ENCODE measurements at regions not wholly inside any gene's neighbourhood (a gene's known extent, or its start where the extent isn't known, plus 50 kb on each side); places are given as distances from the start of the nearest gene placed in this dataset.
"Not testable (repeated sequence)": the region's sequence is repeated elsewhere in the genome, so short reads cannot be mapped to it uniquely, and the experiment has no call there.

GRCh38 chr2:125216321-125216720 lies 1191.2 kb downstream of the CNTNAP5 start:
- intact Hi-C loops (cut with micrococcal nuclease) = no loop called here

DNA sequence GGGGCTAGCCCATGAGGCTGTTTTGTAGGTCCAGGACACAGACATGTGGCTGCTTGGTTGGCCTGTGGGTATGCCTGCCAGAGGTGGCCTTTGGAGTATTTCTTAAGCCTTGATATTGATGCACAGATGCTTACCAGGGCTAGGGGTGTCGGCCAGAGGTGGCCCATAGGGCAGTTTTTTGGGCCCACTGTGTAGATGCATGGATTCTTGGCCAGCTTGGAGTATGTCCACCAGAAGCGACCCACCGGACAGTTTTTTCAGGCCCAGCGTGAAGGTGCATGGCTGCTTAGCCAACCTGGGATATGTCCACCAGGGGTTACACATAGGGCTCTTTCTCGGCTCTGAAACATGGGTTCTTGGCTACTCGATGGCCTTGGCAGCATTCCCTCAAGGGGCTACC lies 1199.1 kb downstream of the CNTNAP5 start:
- intact Hi-C loops (cut with micrococcal nuclease) = no loop called here

DNA sequence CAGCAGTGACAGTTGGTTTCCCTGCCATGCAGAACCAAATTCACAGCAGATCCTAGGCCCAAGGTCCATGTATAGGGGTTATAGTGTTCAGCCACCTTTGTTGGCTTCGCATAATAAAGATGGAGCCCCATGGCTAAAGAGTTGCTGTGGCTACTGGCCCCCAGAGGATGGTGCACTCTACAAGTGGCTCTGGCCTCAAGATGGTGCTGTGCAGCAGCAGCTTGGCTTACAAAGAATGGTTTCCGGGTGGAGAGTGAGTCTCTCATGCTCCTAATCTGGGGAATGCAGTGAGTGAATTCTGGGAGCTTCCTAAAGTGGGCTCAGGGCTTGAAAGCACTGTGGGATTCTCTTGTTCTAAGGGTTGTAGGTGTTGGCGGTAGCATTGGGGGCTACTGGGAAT lies 1199.7 kb downstream of the CNTNAP5 start:
- intact Hi-C loops (cut with micrococcal nuclease) = no loop called here

DNA sequence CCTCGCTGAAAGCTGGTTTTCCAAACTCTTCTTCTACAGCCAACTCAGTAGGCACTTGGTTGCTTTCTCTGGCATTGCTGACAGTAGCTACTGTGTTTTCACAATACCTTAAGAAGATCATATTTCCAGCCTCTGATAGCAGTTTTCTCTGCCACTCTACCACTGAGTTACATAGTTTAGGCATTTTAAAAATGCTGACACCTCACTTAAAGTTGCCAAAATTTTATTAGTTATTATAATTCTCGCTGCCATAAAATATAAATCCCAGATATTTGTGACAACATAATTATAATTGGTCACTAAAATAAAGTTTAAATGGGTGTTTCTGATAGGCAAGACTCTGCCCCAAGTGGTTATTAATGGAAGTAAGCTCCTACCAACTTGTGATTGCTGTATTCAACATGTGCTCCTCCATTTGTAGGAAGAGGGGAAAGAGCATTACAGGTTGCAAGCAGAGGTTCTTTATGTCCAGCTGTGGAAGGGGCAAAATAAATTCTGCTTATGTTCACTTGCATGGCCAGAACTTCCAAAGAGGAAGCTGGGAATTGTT lies 1202.8 kb downstream of the CNTNAP5 start:
- intact Hi-C loops (cut with micrococcal nuclease) = no loop called here

DNA sequence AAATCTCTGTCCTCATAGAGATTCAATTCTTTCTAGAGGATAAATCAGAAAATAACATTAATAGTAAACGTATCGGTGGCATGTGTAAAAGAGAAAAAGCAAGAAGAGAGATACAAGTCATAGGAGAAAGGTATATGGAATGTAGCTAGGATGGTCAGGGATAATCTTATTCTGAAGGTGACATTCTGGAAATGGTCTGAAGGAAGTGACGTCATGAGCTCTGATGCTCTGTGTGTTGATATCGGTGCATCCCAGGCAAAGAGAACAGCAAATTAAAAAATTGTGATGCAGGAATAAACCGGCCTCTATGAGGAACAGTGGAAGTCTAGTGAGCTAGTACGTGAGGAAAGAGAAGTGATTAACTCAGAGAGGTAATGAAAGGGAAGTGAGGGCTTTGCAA lies 1215.8 kb downstream of the CNTNAP5 start:
- intact Hi-C loops (cut with micrococcal nuclease) = no loop called here

GRCh38 chr2:125243074-125243473 lies 1218.0 kb downstream of the CNTNAP5 start:
- intact Hi-C loops (cut with micrococcal nuclease) = no loop called here

- intact Hi-C loops (cut with micrococcal nuclease) = loop anchor here (5.0 kb wide), 1 partner anchor 1373 kb away; no protein-coding TSS in a partner anchor
Measured at GRCh38 chr2:125254010-125254409, 1228.9 kb downstream of the CNTNAP5 start.

DNA sequence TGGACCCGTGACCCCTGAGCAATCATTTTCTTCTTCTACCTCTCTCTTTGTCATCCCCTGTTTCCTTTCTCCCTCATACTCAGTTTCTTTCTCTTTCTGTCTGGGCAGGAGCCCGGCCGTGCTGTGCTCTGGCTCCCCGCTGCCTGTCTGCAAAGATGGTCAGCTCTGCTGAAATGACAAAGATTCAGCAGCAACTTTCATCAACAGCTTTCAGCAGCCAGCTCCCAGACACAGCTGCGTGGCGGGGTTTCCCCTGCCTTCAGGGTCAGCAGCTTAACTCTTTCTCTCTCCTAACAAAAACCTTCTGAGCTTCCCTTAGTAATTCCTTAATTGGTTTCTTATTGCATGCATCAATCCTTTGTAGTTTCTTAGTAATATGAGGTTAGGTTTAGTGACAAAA lies 1234.4 kb downstream of the CNTNAP5 start:
- intact Hi-C loops (cut with micrococcal nuclease) = no loop called here

DNA sequence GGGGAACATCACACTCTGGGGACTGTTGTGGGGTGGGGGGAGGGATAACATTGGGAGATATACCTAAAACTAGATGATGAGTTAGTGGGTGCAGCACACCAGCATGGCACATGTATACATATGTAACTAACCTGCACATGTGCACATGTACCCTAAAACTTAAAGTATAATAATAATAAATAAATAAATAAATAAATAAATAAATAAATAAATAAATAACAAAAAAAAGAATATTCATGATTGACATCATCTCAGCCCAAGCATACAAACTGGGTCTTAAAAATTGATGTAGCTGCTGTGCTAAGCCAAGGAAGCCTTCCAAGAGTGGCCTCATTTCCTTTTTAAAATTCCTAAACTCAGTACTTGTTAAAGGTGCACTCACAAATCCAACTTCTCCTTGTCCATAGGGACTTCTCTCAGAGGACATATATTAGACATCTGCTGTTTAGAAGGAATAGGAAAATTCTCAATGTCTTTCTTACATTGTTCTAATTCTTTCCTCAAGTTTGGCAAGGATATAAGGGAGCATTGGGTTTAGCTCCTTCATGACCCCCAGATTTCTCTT lies 1235.4 kb downstream of the CNTNAP5 start:
- intact Hi-C loops (cut with micrococcal nuclease) = not testable (repeated sequence)

DNA sequence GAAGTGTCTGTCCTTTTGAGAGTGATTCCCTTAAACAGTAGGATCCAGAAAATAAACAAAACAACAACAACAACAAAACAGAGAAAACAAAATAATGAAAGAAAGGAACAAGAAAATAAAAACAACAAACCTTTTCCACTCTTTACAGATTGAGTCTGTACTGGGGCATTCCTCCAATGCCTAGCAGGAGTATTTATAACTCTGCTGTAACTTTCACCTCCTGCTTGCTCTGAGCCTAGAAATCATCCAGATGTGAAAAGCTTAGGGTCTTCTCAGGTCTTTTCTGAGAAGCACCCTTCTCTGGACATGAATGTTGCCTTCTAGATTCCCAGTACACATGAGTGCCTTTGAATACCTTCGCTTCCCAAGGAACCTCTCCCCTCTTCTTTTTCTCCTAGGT lies 1239.4 kb downstream of the CNTNAP5 start:
- intact Hi-C loops (cut with micrococcal nuclease) = no loop called here

DNA sequence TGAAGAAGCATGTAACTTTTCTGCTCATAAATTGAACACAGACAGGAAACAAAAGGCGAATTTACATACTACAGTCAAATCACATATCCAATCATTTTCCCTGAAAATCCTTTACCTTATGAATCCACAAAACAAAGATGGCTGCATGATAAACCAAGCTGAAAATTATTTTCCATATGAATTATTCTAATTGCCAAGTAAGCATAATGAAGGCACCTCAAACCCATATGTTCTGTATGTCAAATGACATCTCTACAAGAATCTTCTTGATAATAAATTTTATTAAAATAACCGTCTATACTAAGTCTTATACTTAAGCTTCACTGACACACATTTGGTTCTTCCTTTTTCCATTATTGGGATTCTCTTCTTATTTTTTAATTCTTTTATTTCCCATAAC lies 1242.6 kb downstream of the CNTNAP5 start:
- intact Hi-C loops (cut with micrococcal nuclease) = no loop called here

DNA sequence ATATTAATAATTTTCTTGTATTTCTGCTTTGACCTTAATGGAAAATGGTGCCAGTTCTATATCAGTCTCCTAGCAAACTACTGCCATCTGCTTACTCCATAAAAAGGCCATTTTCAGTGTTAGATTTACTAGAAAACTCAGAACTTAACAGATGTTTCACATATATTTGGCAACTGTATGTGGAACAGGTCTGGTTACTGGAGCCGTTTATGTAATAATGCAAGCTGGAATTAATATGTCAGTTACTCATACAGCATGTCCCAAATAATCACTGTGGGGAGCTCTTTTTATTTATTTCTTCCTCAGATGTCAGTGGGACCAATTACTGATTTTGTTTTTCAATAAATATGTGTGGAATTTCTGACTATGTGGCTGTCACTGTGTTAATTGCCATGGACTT lies 1247.6 kb downstream of the CNTNAP5 start:
- intact Hi-C loops (cut with micrococcal nuclease) = no loop called here

DNA sequence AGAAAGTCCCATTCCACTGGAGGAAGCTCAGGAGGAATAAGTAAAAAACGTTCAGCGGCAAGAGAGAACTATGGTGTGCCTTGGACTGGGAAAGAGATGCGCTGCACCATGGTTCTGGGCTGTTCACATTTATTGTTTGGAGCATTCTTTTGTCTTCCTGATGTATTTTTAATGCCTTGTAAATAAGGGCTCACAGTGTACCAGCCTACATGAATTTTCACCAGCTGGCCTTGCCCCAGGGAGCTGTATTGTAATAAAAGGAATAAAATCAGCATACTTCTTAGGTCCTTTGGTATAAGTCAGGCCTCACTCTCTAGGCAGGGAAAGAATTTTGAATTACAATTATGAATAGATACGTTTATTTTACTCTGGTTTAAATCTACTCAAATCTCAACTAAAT lies 1249.6 kb downstream of the CNTNAP5 start:
- intact Hi-C loops (cut with micrococcal nuclease) = no loop called here

GRCh38 chr2:125280265-125280664 lies 1255.2 kb downstream of the CNTNAP5 start:
- intact Hi-C loops (cut with micrococcal nuclease) = no loop called here

GRCh38 chr2:125281242-125281641 lies 1256.2 kb downstream of the CNTNAP5 start:
- intact Hi-C loops (cut with micrococcal nuclease) = no loop called here

- intact Hi-C loops (cut with micrococcal nuclease) = no loop called here
Measured at GRCh38 chr2:125296742-125297141, 1271.7 kb downstream of the CNTNAP5 start.

GRCh38 chr2:125310657-125311364 lies 1285.7 kb downstream of the CNTNAP5 start:
- intact Hi-C loops (cut with micrococcal nuclease) = no loop called here

GRCh38 chr2:125312342-125312741 lies 1287.3 kb downstream of the CNTNAP5 start:
- intact Hi-C loops (cut with micrococcal nuclease) = no loop called here

GRCh38 chr2:125313806-125314205 lies 1288.7 kb downstream of the CNTNAP5 start:
- intact Hi-C loops (cut with micrococcal nuclease) = no loop called here

GRCh38 chr2:125318740-125319139 lies 1293.7 kb downstream of the CNTNAP5 start:
- intact Hi-C loops (cut with micrococcal nuclease) = no loop called here

DNA sequence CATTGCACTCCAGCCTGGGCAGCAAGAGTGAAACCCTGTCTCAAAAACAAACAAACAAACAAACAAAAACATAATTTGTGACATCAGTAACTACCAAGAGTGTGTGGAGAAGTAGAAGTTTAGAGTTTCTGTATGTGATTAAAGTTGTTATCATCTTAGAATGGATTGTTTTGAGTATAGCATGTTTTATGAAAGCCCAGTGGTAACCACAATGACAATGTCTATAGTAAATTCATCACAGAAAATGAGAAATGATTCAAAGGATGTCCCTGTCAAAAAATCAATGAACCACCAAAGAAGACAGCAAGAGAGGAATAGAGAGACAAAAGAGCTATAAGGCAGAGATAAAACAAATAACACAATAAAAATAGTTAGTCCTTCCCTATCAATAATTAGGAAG lies 1299.2 kb downstream of the CNTNAP5 start:
- intact Hi-C loops (cut with micrococcal nuclease) = no loop called here

- intact Hi-C loops (cut with micrococcal nuclease) = no loop called here
Measured at GRCh38 chr2:125330133-125330532, 1305.0 kb downstream of the CNTNAP5 start.

DNA sequence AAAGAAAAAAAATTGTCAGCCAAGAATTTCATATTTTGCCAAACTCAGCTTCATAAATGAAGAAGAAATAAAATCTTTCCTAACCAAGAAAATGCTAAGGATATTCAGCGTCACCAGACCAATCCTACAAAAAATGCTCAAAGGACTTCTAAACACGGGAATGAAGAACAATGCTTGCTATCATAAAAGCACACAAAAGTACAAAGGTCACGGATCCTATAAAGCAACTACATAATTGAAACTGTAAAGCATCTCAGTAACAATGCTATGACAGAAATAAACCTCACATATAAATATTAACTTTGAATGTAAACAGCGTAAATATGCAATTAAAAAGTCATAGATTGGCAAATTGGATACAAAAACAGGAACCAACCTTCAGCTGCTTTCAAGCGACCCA lies 1314.6 kb upstream of the GYPC start:
- intact Hi-C loops (cut with micrococcal nuclease) = no loop called here

All from T-helper 1 cell treated with Interleukin-12 subunit alpha and Interleukin-12 subunit beta and Interleukin-4 antibody, amounts not matched to agents 30 ng/mL and 1 ng/mL, for 36 hours (primary cell).